ENCODE measurements at regions not wholly inside any gene's neighbourhood (a gene's known extent, or its start where the extent isn't known, plus 50 kb on each side); places are given as distances from the start of the nearest gene placed in this dataset.
"Not testable (repeated sequence)": the region's sequence is repeated elsewhere in the genome, so short reads cannot be mapped to it uniquely, and the experiment has no call there.

DNA sequence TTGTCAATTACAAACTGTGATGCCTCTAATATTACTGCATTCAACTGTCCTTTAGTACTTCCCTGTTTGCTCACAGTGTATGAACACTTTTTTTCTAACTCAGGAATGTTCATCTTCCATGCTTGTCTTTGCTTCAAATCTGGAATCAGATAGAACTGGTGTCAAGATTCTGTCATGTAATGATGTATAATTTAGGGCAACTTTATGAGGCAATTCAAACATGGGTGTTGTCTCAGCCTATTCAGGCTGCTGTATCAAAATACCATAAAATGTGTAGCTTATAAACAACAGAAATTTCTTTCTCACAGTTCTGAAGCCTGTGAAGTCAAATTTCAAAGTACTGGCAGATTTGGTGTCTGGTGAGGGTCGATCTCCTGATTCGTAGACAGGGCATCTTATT lies 1012.9 kb downstream of the RAB28 start:
- intact Hi-C loops (cut with micrococcal nuclease; ENCODE audit: unreplicated experiment), result no loop called here
- H3K9me3 Mint-ChIP-seq (ENCODE audit: unreplicated experiment), result no peaks in the 10 kb centered on the region
- H3K27me3 Mint-ChIP-seq (ENCODE audit: insufficient read depth, unreplicated experiment), result no peaks in the 10 kb centered on the region
- ChIA-PET CTCF (no interaction called here), POLR2A (no interaction called here)
- H3K4me1 Mint-ChIP-seq (ENCODE audit: low read depth, unreplicated experiment), result no peaks in the 10 kb centered on the region
- H3K4me3 Mint-ChIP-seq (ENCODE audit: unreplicated experiment), result no peak overlapping the region
- DNase-seq, result no peak
- Histone ChIP-seq H3K9me3 (no peaks in the 10 kb centered on the region), H3K4me1 (no peaks in the 10 kb centered on the region), H3K27me3 (replicated peaks; ENCODE audit: control insufficient read depth, insufficient read depth, low read length) (no peaks in the 10 kb centered on the region), H3K36me3 (ENCODE audit: control insufficient read depth, insufficient read depth, low read length) (no peaks in the 10 kb centered on the region), H3K4me3 (ENCODE audit: low read depth, low read length) (no peak overlapping the region)
- no peak overlapping the region for H3K27ac Mint-ChIP-seq (ENCODE audit: unreplicated experiment)
- TF ChIP-seq CTCF (IDR thresholded peaks at IDR 0.05; ENCODE audit: insufficient read depth in 1 of 2, low read depth in 1 of 2, low read length in 1 of 2, severe bottlenecking in 1 of 2, unreplicated experiment in 1 of 2), result no peak
- no TSS peak for BruUV-seq (replicated peaks)
- no peaks in the 10 kb centered on the region for H3K36me3 Mint-ChIP-seq (ENCODE audit: insufficient read depth, unreplicated experiment)

GRCh38 chr4:12461576-12461975 lies 1022.6 kb downstream of the RAB28 start:
- H3K9me3 ChIP-seq; CTCF ChIA-PET; H3K27me3 ChIP-seq (replicated peaks; ENCODE audit: control insufficient read depth, insufficient read depth, low read length); H3K4me1 Mint-ChIP-seq (ENCODE audit: low read depth, unreplicated experiment); intact Hi-C loops (cut with micrococcal nuclease; ENCODE audit: unreplicated experiment); DNase-seq; H3K4me1 ChIP-seq; H3K4me3 ChIP-seq (ENCODE audit: low read depth, low read length); H3K4me3 Mint-ChIP-seq (ENCODE audit: unreplicated experiment); H3K36me3 ChIP-seq (ENCODE audit: control insufficient read depth, insufficient read depth, low read length); BruUV-seq (replicated peaks); POLR2A ChIA-PET; H3K27me3 Mint-ChIP-seq (ENCODE audit: insufficient read depth, unreplicated experiment); H3K27ac Mint-ChIP-seq (ENCODE audit: unreplicated experiment); H3K36me3 Mint-ChIP-seq (ENCODE audit: insufficient read depth, unreplicated experiment): not testable (repeated sequence)
- peaks cover 35% of the 10 kb centered on the region for H3K9me3 Mint-ChIP-seq (ENCODE audit: unreplicated experiment)

DNA sequence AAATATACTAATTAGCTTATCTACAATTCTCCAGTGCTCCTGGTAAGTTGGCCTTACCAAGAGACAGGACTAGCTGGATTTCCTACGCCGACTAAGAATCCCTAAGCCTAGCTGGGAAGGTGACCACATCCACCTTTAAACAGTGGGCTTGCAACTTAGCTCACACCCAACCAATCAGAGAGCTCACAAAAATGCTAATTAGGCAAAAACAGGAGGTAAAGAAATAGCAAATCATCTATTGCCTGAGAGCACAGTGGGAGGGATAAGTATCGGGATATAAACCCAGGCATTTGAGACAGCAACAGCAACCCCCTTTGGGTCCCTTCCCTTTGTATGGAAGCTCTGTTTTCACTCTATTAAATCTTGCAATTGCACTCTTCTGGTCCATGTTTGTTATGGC lies 1025.0 kb downstream of the RAB28 start:
- intact Hi-C loops (cut with micrococcal nuclease; ENCODE audit: unreplicated experiment), result no loop called here
- no peaks in the 10 kb centered on the region for H3K27me3 ChIP-seq (replicated peaks; ENCODE audit: control insufficient read depth, insufficient read depth, low read length)
- no peak for DNase-seq
- TF ChIP-seq CTCF (IDR thresholded peaks at IDR 0.05; ENCODE audit: insufficient read depth in 1 of 2, low read depth in 1 of 2, low read length in 1 of 2, severe bottlenecking in 1 of 2, unreplicated experiment in 1 of 2), result no peak
- no peaks in the 10 kb centered on the region for H3K4me1 ChIP-seq
- no peaks in the 10 kb centered on the region for H3K36me3 ChIP-seq (ENCODE audit: control insufficient read depth, insufficient read depth, low read length)
- Mint-ChIP-seq H3K36me3 (ENCODE audit: insufficient read depth, unreplicated experiment) (no peaks in the 10 kb centered on the region), H3K4me1 (ENCODE audit: low read depth, unreplicated experiment) (no peaks in the 10 kb centered on the region), H3K4me3 (ENCODE audit: unreplicated experiment) (no peak overlapping the region), H3K27ac (ENCODE audit: unreplicated experiment) (no peak overlapping the region), H3K27me3 (ENCODE audit: insufficient read depth, unreplicated experiment) (no peaks in the 10 kb centered on the region), H3K9me3 (ENCODE audit: unreplicated experiment) (peaks cover 29% of the 10 kb centered on the region)
- no peak overlapping the region for H3K4me3 ChIP-seq (ENCODE audit: low read depth, low read length)
- H3K9me3 ChIP-seq, result no peaks in the 10 kb centered on the region
- no TSS peak for BruUV-seq (replicated peaks)
- POLR2A ChIA-PET, result no interaction called here
- CTCF ChIA-PET, result no interaction called here

- H3K4me3 ChIP-seq (ENCODE audit: low read depth, low read length), result no peak overlapping the region
- Mint-ChIP-seq H3K4me1 (ENCODE audit: low read depth, unreplicated experiment) (no peaks in the 10 kb centered on the region), H3K4me3 (ENCODE audit: unreplicated experiment) (no peak overlapping the region), H3K27me3 (ENCODE audit: insufficient read depth, unreplicated experiment) (no peaks in the 10 kb centered on the region), H3K36me3 (ENCODE audit: insufficient read depth, unreplicated experiment) (no peaks in the 10 kb centered on the region), H3K27ac (ENCODE audit: unreplicated experiment) (no peak overlapping the region), H3K9me3 (ENCODE audit: unreplicated experiment) (peaks cover 24% of the 10 kb centered on the region)
- no peaks in the 10 kb centered on the region for H3K4me1 ChIP-seq
- H3K36me3 ChIP-seq (ENCODE audit: control insufficient read depth, insufficient read depth, low read length), result no peaks in the 10 kb centered on the region
- TF ChIP-seq CTCF (IDR thresholded peaks at IDR 0.05; ENCODE audit: insufficient read depth in 1 of 2, low read depth in 1 of 2, low read length in 1 of 2, severe bottlenecking in 1 of 2, unreplicated experiment in 1 of 2), result no peak
- intact Hi-C loops (cut with micrococcal nuclease; ENCODE audit: unreplicated experiment), result no loop called here
- H3K9me3 ChIP-seq, result no peaks in the 10 kb centered on the region
- ChIA-PET CTCF (no interaction called here), POLR2A (no interaction called here)
- no peaks in the 10 kb centered on the region for H3K27me3 ChIP-seq (replicated peaks; ENCODE audit: control insufficient read depth, insufficient read depth, low read length)
- no TSS peak for BruUV-seq (replicated peaks)
- no peak for DNase-seq
These were observed 1025.5 kb downstream of the RAB28 start for GRCh38 chr4:12458621-12459020.

Measured in Caco-2 (cell line).